ENCODE measurements at regions not wholly inside any gene's neighbourhood (a gene's known extent, or its start where the extent isn't known, plus 50 kb on each side); places are given as distances from the start of the nearest gene placed in this dataset.

DNA sequence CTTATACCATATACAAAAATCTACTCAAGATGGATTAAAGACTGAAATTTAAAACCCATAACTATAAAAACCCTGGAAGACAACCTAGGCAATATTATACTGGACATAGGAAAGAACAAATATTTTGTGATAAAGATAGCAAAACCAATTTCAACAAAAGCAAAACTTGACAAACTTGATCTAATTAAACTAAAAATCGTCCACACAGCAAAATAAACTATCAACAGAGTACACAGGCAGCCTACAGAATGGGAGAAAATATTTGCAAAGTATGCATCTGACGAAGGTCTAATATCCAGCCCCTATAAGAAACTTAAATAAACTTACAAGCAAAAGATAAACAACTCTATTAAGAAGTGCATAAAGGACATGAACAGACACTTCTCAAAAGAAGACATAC lies 240.1 kb downstream of the HGF start:
- no peak for DNase-seq
- H3K9me3 ChIP-seq: no peaks in the 10 kb centered on the region
- no peak overlapping the region for H3K4me3 ChIP-seq
- H3K27me3 ChIP-seq: no peaks in the 10 kb centered on the region
- 50 to 83% (median 70%) methylated on average over 2 of the region's 2 CpGs for WGBS, 3 donors
- intact Hi-C loops (cut with DNase I): no loop called here
- H3K4me1 ChIP-seq (ENCODE audit: insufficient read depth): no peaks in the 10 kb centered on the region
- H3K27ac ChIP-seq: no peak overlapping the region
- H3K36me3 ChIP-seq: no peaks in the 10 kb centered on the region
- TF ChIP-seq POLR2A (IDR thresholded peaks at IDR 0.05) (no peak), CTCF (IDR thresholded peaks at IDR 0.05) (no peak), EP300 (IDR thresholded peaks at IDR 0.05) (no peak)

GRCh38 chr7:81527651-81528050 lies 242.2 kb downstream of the HGF start:
- intact Hi-C loops (cut with DNase I): no loop called here
- H3K9me3 ChIP-seq: no peaks in the 10 kb centered on the region
- no peaks in the 10 kb centered on the region for H3K36me3 ChIP-seq
- 84 to 89% (median 85%) methylated on average over 2 of the region's 2 CpGs for WGBS, 3 donors
- H3K27me3 ChIP-seq: no peaks in the 10 kb centered on the region
- DNase-seq: no peak
- no peaks in the 10 kb centered on the region for H3K4me1 ChIP-seq (ENCODE audit: insufficient read depth)
- H3K27ac ChIP-seq: no peak overlapping the region
- no peak for TF ChIP-seq POLR2A (IDR thresholded peaks at IDR 0.05)
- no peak for TF ChIP-seq CTCF (IDR thresholded peaks at IDR 0.05)
- no peak for TF ChIP-seq EP300 (IDR thresholded peaks at IDR 0.05)
- H3K4me3 ChIP-seq: no peak overlapping the region

GRCh38 chr7:81526971-81527370 lies 242.9 kb downstream of the HGF start:
- Histone ChIP-seq H3K27ac (no peak overlapping the region), H3K27me3 (no peaks in the 10 kb centered on the region), H3K9me3 (no peaks in the 10 kb centered on the region), H3K36me3 (no peaks in the 10 kb centered on the region), H3K4me1 (ENCODE audit: insufficient read depth) (no peaks in the 10 kb centered on the region), H3K4me3 (no peak overlapping the region)
- TF ChIP-seq CTCF (IDR thresholded peaks at IDR 0.05): no peak
- no peak for TF ChIP-seq EP300 (IDR thresholded peaks at IDR 0.05)
- no peak for TF ChIP-seq POLR2A (IDR thresholded peaks at IDR 0.05)
- DNase-seq: no peak
- intact Hi-C loops (cut with DNase I): no loop called here
- WGBS, 3 donors: 68 to 78% (median 72%) methylated on average over 1 of the region's 1 CpG

- no peak for TF ChIP-seq POLR2A (IDR thresholded peaks at IDR 0.05)
- no peaks in the 10 kb centered on the region for H3K36me3 ChIP-seq
- no peak for DNase-seq
- no peak overlapping the region for H3K4me3 ChIP-seq
- H3K4me1 ChIP-seq (ENCODE audit: insufficient read depth): no peaks in the 10 kb centered on the region
- H3K9me3 ChIP-seq: no peaks in the 10 kb centered on the region
- H3K27ac ChIP-seq: no peak overlapping the region
- intact Hi-C loops (cut with DNase I): no loop called here
- H3K27me3 ChIP-seq: peaks cover 4% of the 10 kb centered on the region
Measured at GRCh38 chr7:81525841-81526240, 244.0 kb downstream of the HGF start.

DNA sequence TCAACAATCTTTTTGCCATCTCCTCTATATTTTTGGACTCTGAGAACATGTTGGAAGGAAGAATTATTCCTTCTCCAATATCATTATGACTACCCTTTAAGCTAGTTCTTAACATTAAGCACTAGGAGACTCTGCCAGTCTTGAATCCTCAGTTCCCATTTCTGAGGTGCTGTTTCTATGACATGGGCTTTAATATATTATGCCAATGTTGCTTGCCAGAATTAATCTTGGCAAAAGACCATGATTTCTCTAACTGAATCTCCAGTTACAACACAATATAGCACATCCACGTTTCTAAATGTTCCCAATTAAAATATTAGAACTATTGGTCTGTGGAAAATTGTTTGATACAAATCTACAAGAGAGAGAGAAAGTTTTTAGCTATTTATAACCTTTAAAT lies 250.0 kb downstream of the HGF start:
- Histone ChIP-seq H3K9me3 (no peaks in the 10 kb centered on the region), H3K27ac (no peak overlapping the region), H3K4me1 (ENCODE audit: insufficient read depth) (no peaks in the 10 kb centered on the region), H3K36me3 (no peaks in the 10 kb centered on the region), H3K4me3 (no peak overlapping the region), H3K27me3 (peaks cover 4% of the 10 kb centered on the region)
- 6 to 11% (median 11%) methylated on average over 1 of the region's 1 CpG for WGBS, 3 donors
- TF ChIP-seq EP300 (IDR thresholded peaks at IDR 0.05): no peak
- TF ChIP-seq CTCF (IDR thresholded peaks at IDR 0.05): no peak
- TF ChIP-seq POLR2A (IDR thresholded peaks at IDR 0.05): no peak
- intact Hi-C loops (cut with DNase I): no loop called here
- DNase-seq: no peak

Measured in ovary (tissue), 7 donors.